HepG2 (cell line): ENCODE measurements at regions not wholly inside any gene's neighbourhood (a gene's known extent, or its start where the extent isn't known, plus 50 kb on each side); places are given as distances from the start of the nearest gene placed in this dataset.

Experiments
- ASH2L ChIP-seq: fragments of 300-600, 200-600 bp; sonication (generic); IDR thresholded peaks from 2 replicates; pipeline ENCODE4 v1.7.0; 2017; ENCODE audit warnings: low read depth, mild to moderate bottlenecking, moderate library complexity, mixed read lengths, low read length; ENCODE audit not compliant: insufficient read length
- ATF7-NPFF ChIP-seq: sonication (generic); formaldehyde crosslinking; IDR thresholded peaks from 2 replicates; pipeline ENCODE4 v1.8.1; 2023; ENCODE audit warnings: mild to moderate bottlenecking, low read depth, missing genetic modification reagents, moderate library complexity
- BORCS8-MEF2B ChIP-seq: sonication (generic); formaldehyde crosslinking; IDR thresholded peaks from 2 replicates; pipeline ENCODE4 v1.8.0; 2022; ENCODE audit warnings: mild to moderate bottlenecking, missing genetic modification reagents
- CBFB ChIP-seq: sonication (generic); formaldehyde crosslinking; IDR thresholded peaks from 2 replicates; pipeline ENCODE4 v1.4.0; 2020; ENCODE audit warnings: missing genetic modification reagents
- CENPX ChIP-seq: sonication (generic); formaldehyde crosslinking; IDR thresholded peaks from 2 replicates; pipeline ENCODE4 v1.9.0; 2021; ENCODE audit warnings: mild to moderate bottlenecking, missing genetic modification reagents, moderate library complexity
- ELF4 ChIP-seq: sonication (generic); formaldehyde crosslinking; IDR thresholded peaks from 2 replicates; pipeline ENCODE4 v1.5.0; 2020; ENCODE audit warnings: missing genetic modification reagents, mild to moderate bottlenecking, moderate library complexity, borderline replicate concordance
- HMG20A ChIP-seq: IDR thresholded peaks from 2 replicates; pipeline ENCODE4 v1.6.1; 2016; ENCODE audit warnings: borderline replicate concordance
- JUNB ChIP-seq: sonication (generic); formaldehyde crosslinking; IDR thresholded peaks from 2 replicates; pipeline ENCODE4 v1.8.0; 2022; ENCODE audit warnings: missing genetic modification reagents, mild to moderate bottlenecking, borderline replicate concordance
- RBM22 ChIP-seq: fragments of 200-400 bp; formaldehyde crosslinking; optimal IDR thresholded peaks from 2 replicates; pipeline ENCODE3; 2017; ENCODE audit warnings: mild to moderate bottlenecking, low read length, moderate library complexity
- SOX5 ChIP-seq: IDR thresholded peaks from 2 replicates; pipeline ENCODE4 v1.6.1; 2016; ENCODE audit warnings: borderline replicate concordance
- TOPORS ChIP-seq: sonication (generic); formaldehyde crosslinking; IDR thresholded peaks from 2 replicates; pipeline ENCODE4 v1.8.0; 2023; ENCODE audit warnings: mild to moderate bottlenecking, missing genetic modification reagents
- ZNF207 ChIP-seq: fragments of 450-650 bp; IDR thresholded peaks from 2 replicates; pipeline ENCODE4 v1.6.1; 2016; ENCODE audit warnings: antibody characterized with exemption, borderline replicate concordance
- ZNF709 ChIP-seq: sonication (generic); formaldehyde crosslinking; IDR thresholded peaks from 2 replicates; pipeline ENCODE4 v1.5.0; 2020; ENCODE audit warnings: mild to moderate bottlenecking, missing genetic modification reagents
- ZNF749 ChIP-seq: sonication (generic); formaldehyde crosslinking; IDR thresholded peaks from 2 replicates; pipeline ENCODE4 v1.8.0; 2022; ENCODE audit warnings: mild to moderate bottlenecking, missing genetic modification reagents, moderate library complexity, borderline replicate concordance
- ZSCAN25 ChIP-seq: sonication (generic); formaldehyde crosslinking; IDR thresholded peaks from 2 replicates; pipeline ENCODE4 v1.8.0; 2022; ENCODE audit warnings: mild to moderate bottlenecking, missing genetic modification reagents
- ZSCAN9 ChIP-seq: IDR thresholded peaks from 2 replicates; pipeline ENCODE4 v1.6.1; 2016; ENCODE audit warnings: borderline replicate concordance
- TF ChIP-seq, protein P1 (sequence below): fragments of 450-650 bp; IDR thresholded peaks from 2 replicates; pipeline ENCODE4 v1.6.1; 2016

DNA sequence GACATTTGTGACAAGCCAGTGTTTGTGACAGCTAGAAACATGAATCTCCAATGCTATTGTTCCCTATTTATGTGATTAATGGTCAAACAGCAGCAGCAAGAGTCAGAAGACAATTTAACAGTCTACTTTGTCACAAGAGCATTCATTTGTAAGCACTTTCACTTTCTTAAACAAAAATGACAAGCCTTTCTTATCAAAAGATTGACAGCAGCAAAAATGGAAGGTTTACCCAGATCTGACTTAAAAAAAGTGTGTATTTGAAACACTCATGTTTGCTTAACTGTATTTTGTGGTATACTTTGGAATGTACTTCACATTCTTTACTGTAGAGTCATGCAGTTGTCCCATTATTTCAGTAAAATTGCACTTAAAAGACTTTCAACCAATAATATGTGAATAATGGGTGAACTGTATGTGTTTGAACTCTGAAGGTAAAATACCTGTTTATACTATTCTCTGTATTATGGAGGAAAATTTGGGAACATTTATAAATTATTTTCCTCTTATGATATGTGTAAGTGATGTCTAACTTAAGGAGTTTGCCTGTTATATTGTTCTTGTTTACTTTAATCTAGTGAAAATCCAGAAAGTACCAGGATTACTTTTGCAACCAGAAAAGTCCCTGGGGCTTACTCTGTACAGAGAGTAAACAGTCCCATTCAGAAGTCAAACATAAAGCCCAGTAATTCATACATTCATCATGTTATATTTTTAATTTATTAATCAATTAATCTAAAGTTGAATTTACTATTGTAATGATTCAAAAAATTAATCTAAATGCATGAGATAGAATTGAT lies 314.9 kb upstream of the TRAM1L1 start (continued):
- no peak for TF ChIP-seq TOPORS
- TF ChIP-seq ZNF207: no peak
- peak; percentile 50; the same call in 1 of the 2 replicates for TF ChIP-seq JUNB (CRISPR knock-in tag)
- no peak for TF ChIP-seq ZNF709 (CRISPR knock-in tag)
- no peak for TF ChIP-seq CENPX (CRISPR knock-in tag)
- TF ChIP-seq BORCS8-MEF2B (CRISPR knock-in tag): no peak
- no peak for TF ChIP-seq ATF7-NPFF
- peak; percentile 35; the same call in 1 of the 2 replicates for TF ChIP-seq HMG20A
- no peak for TF ChIP-seq RBM22
- TF ChIP-seq ELF4 (CRISPR knock-in tag): no peak
- no peak for TF ChIP-seq ZSCAN9
- no peak for TF ChIP-seq CBFB (CRISPR knock-in tag)
- TF ChIP-seq ASH2L: no peak
- TF ChIP-seq ZNF749: no peak
- TF ChIP-seq, protein P1, sequence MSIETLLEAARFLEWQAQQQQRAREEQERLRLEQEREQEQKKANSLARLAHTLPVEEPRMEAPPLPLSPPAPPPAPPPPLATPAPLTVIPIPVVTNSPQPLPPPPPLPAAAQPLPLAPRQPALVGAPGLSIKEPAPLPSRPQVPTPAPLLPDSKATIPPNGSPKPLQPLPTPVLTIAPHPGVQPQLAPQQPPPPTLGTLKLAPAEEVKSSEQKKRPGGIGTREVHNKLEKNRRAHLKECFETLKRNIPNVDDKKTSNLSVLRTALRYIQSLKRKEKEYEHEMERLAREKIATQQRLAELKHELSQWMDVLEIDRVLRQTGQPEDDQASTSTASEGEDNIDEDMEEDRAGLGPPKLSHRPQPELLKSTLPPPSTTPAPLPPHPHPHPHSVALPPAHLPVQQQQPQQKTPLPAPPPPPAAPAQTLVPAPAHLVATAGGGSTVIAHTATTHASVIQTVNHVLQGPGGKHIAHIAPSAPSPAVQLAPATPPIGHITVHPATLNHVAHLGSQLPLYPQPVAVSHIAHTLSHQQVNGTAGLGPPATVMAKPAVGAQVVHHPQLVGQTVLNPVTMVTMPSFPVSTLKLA: no peak
- TF ChIP-seq SOX5: peak; percentile 25; the same call in 1 of the 2 replicates
- TF ChIP-seq ZSCAN25: no peak
